Adrenal gland (tissue), 5 donors: ENCODE measurements at regions not wholly inside any gene's neighbourhood (a gene's known extent, or its start where the extent isn't known, plus 50 kb on each side); places are given as distances from the start of the nearest gene placed in this dataset.

ENCODE experiments used
- CTCF ChIP-seq, 6 experiments: fragments of 450-650 bp in 4 of 6; fragments of 200-600 bp in 2 of 6; sonication (generic) in 1 of 6; IDR thresholded peaks; 1 replicate in 5 of 6; 2 replicates in 1 of 6; pipeline versions ENCODE4 v1.5.1 to v1.8.0; 2016 to 2021; ENCODE audit warnings: antibody characterized with exemption in 6 of 6, mild to moderate bottlenecking in 2 of 6, moderate library complexity in 1 of 6
- POLR2A ChIP-seq, 2 donors: fragments of 450-650 bp; IDR thresholded peaks; one replicate each; pipeline ENCODE4 v1.6.1; 2017; ENCODE audit warnings: antibody characterized with exemption in 2 of 2, mild to moderate bottlenecking in 2 of 2, moderate library complexity in 1 of 2
- donor health status: DM: no; HTN: no; CAD: no.

GRCh38 chr5:3891113-3891512 is 295.5 kb downstream of the IRX1 start:
- TF ChIP-seq POLR2A (IDR thresholded peaks at IDR 0.05) (no peak), CTCF (IDR thresholded peaks at IDR 0.05) (no peak)
